Erythroblast (primary cell): ENCODE measurements at regions not wholly inside any gene's neighbourhood (a gene's known extent, or its start where the extent isn't known, plus 50 kb on each side); places are given as distances from the start of the nearest gene placed in this dataset.
A peak's percentile ranks its signal among the peaks of the same experiment; 100 is the strongest.
"Not testable (repeated sequence)": the region's sequence is repeated elsewhere in the genome, so short reads cannot be mapped to it uniquely, and the experiment has no call there.

Experiments used
- DNase-seq, 2 experiments: peaks; one replicate each; lab custom pipeline; 2025; lab: John Stamatoyannopoulos, UW
- GATA1 ChIP-seq: IDR thresholded peaks from 2 replicates; pipeline ENCODE4 v1.6.1; 2011; ENCODE audit warnings: low read depth, mild to moderate bottlenecking, control low read depth, low read length, moderate library complexity
- POLR2A ChIP-seq: IDR thresholded peaks from 2 replicates; pipeline ENCODE4 v1.6.1; 2011; ENCODE audit warnings: mild to moderate bottlenecking, low read length

DNA sequence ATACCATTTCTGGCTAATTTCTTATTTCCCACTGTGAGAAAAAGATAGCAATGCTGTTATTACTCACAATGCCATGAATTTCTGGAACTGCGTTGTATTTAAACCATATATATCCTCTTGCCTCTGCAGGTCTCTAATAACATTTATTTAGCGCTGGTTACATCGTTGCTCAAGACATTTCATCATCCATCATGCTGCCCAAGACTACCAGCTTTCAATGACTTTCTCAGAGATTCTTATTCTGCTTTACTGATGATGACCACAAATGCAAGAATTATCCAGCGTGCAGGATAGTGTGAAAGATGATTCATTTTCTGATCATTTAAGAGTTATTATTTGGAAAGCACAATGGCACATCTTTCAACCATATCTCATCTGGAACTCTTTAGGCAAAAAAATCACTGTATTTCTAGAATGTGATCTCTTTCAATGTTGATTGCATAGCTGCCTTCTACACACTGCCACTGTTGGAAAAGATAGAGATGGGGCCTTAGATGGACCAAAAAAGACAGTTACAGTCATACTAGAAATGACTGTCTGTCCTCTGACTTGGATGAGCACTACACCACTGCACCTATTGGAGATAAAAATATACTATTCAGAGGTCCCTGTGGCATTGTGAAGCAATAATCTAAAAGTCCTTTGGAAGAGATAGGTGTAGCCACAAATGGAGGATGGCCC is 716.1 kb downstream of the NSUN3 start:
- no peak for DNase-seq
- TF ChIP-seq POLR2A (no peak), GATA1 (no peak)

DNA sequence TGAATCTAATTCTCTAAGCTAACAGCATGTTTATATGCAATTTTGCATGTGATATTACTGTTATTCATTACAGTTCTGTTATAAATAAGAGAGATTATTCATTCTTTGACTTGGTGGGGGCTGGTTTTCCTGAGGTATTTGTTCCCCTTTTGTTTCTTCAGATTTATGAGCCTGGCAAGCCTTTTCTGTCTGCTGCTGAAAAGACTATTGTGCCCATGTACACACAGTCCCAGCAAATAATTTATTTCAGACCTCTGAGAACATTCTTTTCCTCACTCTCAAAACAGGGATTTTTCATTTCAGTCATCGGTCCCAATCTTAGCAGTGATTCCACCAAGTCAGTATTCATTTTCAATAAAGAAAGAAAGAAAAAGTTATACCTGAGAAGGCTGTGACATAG is 716.8 kb downstream of the NSUN3 start:
- TF ChIP-seq POLR2A (no peak), GATA1 (no peak)
- no peak for DNase-seq

- DNase-seq: no peak
- no peak for TF ChIP-seq POLR2A
- no peak for TF ChIP-seq GATA1
These were observed 721.4 kb downstream of the NSUN3 start for GRCh38 chr3:94784274-94784673.

DNA sequence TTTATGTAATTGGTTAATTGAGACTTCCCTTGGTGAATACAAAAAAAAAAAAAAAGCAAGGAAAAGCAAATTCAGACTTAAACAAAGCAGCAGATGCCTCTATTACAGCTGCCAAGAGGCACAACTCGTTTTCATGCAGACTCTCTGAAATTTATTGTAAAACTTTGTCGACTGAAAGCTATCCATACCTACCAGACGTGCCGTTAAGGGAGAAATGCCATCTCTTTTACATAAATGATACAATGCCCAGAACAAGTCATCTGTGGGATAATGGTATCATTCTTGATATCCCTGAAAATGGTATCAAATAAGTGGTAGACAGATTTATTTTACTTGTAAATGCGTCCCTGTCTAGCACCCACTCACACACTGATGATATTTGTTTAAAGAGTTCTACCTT is 724.2 kb downstream of the NSUN3 start:
- TF ChIP-seq POLR2A (no peak), GATA1 (no peak)
- no peak for DNase-seq

DNA sequence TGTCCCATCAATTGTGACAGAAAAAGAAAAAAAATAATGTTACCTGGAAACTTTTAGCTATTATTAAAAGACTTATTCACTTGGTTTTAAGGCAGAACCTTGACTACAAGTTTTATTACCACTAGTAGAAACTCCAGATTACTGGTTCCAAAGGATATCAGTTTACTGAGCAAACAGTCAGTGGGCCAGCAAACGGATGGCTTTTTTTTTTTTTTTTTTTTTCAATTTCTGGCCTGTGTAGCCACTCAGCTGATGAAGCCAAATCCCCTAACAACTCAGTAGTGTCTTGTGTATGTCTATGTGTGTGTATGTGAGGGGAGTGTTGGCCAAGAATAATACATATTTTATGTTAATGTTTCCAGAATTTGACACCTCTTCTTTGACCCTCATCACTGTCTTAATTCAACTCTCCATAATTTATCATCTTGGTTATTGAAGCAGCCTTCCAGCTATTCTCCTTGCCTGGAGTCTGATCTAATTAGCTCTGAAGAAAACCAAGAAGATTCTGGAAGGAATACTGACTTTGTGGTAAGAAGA is 724.9 kb downstream of the NSUN3 start:
- TF ChIP-seq GATA1: no peak
- TF ChIP-seq POLR2A: no peak
- no peak for DNase-seq

DNA sequence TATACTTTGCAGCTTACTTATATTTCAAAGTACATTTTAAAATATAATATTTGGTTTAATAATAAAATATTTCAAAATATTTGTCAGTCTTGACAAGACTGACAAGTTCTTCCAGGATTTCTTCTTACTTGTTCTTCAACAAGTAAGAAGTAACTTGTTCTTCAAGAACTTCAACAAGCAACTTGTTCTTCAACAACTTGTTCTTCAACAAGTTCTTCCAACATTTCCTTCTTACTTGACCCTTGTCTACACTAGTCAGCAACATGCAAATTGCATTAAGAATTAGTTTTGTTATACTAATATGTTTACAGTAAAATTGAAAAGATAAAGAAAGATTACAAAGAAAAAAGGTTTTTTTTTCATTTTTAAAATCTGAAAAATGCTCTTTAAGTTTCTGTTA is 731.7 kb downstream of the NSUN3 start:
- no peak for TF ChIP-seq POLR2A
- no peak for TF ChIP-seq GATA1
- DNase-seq: no peak

DNA sequence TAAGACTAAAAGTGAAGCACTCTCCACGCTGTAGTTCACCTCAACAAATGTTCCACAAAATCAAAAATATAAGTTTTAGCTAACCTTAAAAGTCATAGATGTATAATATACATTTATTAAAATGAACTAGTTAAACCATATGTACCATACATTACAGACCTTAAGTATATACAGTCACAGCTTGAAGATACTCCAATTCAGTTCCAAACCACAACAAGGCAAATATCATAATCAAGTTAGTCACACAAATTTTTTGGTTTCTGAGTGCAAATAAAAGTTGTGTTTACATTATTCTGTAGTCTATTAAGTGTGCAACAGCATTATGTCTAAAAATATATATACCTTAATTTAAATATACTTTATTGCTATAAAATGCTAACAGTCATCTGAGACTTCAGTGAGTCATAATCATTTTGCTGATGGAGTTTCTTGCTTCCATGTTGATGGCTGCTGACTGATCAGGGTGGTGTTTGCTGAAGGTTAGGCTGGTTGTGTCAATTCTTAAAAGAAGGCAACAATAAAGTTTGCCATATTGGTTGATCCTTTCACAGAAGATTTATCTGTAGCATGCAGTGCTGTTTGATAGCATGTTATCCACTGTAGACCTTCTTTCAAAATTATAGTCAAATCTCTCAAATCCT is 736.7 kb downstream of the NSUN3 start:
- DNase-seq: no peak
- TF ChIP-seq GATA1: no peak
- TF ChIP-seq POLR2A: no peak

DNA sequence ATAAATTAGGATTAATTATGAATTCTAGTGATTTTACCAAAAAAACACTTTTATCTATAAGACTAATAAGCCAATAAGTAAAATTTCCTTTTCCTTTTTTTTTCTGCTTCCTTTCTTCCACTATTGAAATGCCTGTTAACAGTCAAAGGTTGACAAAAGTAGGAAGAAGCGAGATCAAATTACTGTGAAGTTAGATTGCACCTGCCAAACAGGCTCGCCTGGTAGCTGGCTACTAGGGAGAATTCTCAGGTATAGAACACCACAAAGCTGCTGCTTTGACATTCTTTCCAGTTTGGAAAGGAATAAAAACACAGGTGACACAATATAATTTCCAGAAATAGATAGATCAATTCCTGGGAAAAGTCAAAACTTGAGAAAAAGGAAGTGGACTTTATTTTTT is 749.0 kb downstream of the NSUN3 start:
- TF ChIP-seq POLR2A: no peak
- no peak for DNase-seq

- DNase-seq: no peak
- TF ChIP-seq GATA1 (no peak), POLR2A (no peak)
These were observed 758.4 kb downstream of the NSUN3 start for GRCh38 chr3:94821241-94821640.

DNA sequence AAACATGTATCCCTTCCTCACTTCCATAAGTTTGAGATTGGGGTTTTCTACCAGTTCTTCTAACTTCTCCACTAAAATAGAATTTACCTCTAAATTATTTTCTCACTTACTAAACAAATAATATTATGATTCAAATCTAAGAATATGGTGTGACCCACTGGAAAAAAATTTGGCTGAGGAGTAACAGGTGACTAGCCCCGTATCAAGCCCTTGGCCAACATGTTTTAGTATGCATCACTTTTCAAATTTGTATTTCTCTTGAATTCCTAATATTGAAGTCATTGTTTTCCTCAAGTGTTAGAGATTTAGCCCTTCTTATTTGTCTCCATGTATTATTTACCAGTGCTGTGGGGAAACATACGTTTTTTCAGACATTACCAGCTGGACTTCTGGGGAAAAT is 759.4 kb downstream of the NSUN3 start:
- no peak for DNase-seq
- TF ChIP-seq GATA1 (no peak), POLR2A (no peak)

- DNase-seq: not testable (repeated sequence)
These were observed 783.4 kb downstream of the NSUN3 start for GRCh38 chr3:94846251-94846650.

DNA sequence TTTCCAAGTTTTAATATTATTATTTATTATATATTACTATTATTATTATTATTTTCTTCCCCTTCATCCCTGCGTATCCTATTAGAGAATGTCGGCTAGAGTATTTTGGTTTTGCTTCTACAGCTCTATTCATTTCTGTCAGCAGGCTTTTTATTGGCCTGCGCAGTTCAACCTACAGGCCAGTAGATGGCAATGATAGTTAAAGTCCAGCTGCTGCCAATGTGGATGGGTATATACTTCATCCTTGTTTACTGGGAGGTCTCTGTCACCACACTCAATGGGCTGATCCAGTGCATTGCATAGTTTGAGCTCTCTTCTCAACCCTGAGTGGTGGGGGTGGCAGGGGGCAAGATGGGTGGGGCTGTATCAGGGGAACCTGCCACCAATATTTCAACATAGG is 799.8 kb downstream of the NSUN3 start:
- TF ChIP-seq POLR2A: no peak
- no peak for TF ChIP-seq GATA1
- DNase-seq: peak; percentile 2 to 5

GRCh38 chr3:94869059-94869547 is 806.2 kb downstream of the NSUN3 start:
- no peak for TF ChIP-seq POLR2A
- no peak for TF ChIP-seq GATA1

DNA sequence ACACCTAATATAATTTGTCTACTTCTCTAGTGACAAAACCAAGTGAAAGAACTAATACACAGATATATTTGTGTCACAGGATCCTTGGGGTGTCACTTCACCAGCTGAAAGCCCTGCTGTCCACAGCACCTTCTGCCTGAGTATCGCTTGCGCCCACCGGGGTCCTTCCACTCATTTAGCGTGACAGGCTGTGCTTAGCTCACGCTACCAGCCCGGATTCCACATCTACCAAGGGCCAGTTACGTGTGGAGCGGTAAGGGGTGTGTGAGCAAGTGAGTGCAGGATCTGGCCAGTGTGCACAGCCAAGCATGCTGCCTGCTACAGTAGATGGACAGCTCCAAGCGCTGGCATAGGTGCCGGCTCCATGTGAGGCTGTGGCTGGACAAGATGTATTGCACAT is 810.9 kb downstream of the NSUN3 start:
- no peak for DNase-seq

More at GRCh38 chr3:94869059-94869547, 806.2 kb downstream of the NSUN3 start:
- DNase-seq: no peak

DNA sequence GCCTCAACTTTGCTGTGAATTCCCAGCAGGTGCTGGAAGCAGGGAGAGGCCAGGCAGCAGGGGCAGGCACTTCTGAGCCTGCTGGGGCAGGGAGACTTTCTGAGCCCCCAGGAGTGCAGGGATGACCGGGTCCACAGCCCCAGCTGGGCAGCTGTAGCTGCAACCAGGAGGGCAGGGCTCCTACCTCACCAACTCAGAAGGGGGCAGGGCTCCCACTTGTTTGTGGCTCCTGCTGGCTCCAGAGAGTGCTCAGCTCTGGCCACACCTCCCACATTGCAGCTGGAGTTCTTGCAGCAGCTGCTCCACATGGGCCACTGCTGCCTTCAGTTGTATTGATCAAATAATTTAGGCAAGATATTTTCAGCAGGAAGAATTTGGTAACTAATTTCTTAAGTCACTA is 812.3 kb downstream of the NSUN3 start:
- TF ChIP-seq POLR2A (no peak), GATA1 (no peak)
- DNase-seq: no peak

More for the DNA sequence above, 810.9 kb downstream of the NSUN3 start:
- no peak for TF ChIP-seq POLR2A
- TF ChIP-seq GATA1: no peak
